ENCODE measurements at regions not wholly inside any gene's neighbourhood (a gene's known extent, or its start where the extent isn't known, plus 50 kb on each side); places are given as distances from the start of the nearest gene placed in this dataset.

- DNase-seq (ENCODE audit: low spot score in 2 of 2) = peak in 1 of 2 donors; percentile 41
- intact Hi-C loops (cut with DNase I; ENCODE audit: low total_unique reads) = no loop called here
- TF ChIP-seq POLR2AphosphoS5 (IDR thresholded peaks at IDR 0.05) = no peak
- TF ChIP-seq POLR2A (IDR thresholded peaks at IDR 0.05) = no peak
- no peak for TF ChIP-seq CTCF (IDR thresholded peaks at IDR 0.05)
- Histone ChIP-seq H3K4me1 (no peaks in the 10 kb centered on the region), H3K9me3 (no peaks in the 10 kb centered on the region), H3K27me3 (peaks cover 0 to 24% of the 10 kb centered on the region in 2 donors), H3K36me3 (no peaks in the 10 kb centered on the region), H3K4me3 (no peak overlapping the region), H3K27ac (no peak overlapping the region)
Observed at GRCh38 chr7:156001496-156002260, 189.4 kb upstream of the SHH start.

GRCh38 chr7:156000601-156001396 is 188.5 kb upstream of the SHH start:
- intact Hi-C loops (cut with DNase I; ENCODE audit: low total_unique reads) = no loop called here
- H3K36me3 ChIP-seq = no peaks in the 10 kb centered on the region
- no peak overlapping the region for H3K27ac ChIP-seq
- no peak overlapping the region for H3K4me3 ChIP-seq
- DNase-seq (ENCODE audit: low spot score in 2 of 2) = peak in 1 of 2 donors; percentile 20
- no peaks in the 10 kb centered on the region for H3K9me3 ChIP-seq
- TF ChIP-seq CTCF (IDR thresholded peaks at IDR 0.05) (no peak), POLR2A (IDR thresholded peaks at IDR 0.05) (no peak), POLR2AphosphoS5 (IDR thresholded peaks at IDR 0.05) (no peak)
- no peaks in the 10 kb centered on the region for H3K4me1 ChIP-seq
- peaks cover 0 to 24% of the 10 kb centered on the region in 2 donors for H3K27me3 ChIP-seq

GRCh38 chr7:155999631-156000489 is 187.6 kb upstream of the SHH start:
- Histone ChIP-seq H3K9me3 (no peaks in the 10 kb centered on the region), H3K27ac (no peak overlapping the region), H3K4me3 (no peak overlapping the region), H3K27me3 (peaks cover 0 to 24% of the 10 kb centered on the region in 2 donors), H3K4me1 (no peaks in the 10 kb centered on the region), H3K36me3 (no peaks in the 10 kb centered on the region)
- intact Hi-C loops (cut with DNase I; ENCODE audit: low total_unique reads) = no loop called here
- TF ChIP-seq POLR2A (IDR thresholded peaks at IDR 0.05) (no peak), CTCF (IDR thresholded peaks at IDR 0.05) (no peak), POLR2AphosphoS5 (IDR thresholded peaks at IDR 0.05) (no peak)
- DNase-seq (ENCODE audit: low spot score in 2 of 2) = peak in 1 of 2 donors; percentile 34

- TF ChIP-seq CTCF (IDR thresholded peaks at IDR 0.05) (no peak), POLR2A (IDR thresholded peaks at IDR 0.05) (no peak)
- DNase-seq (ENCODE audit: low spot score in 2 of 2) = peak in 1 of 2 donors; percentile 49
Observed at GRCh38 chr7:155998766-155999630, 186.7 kb upstream of the SHH start.

More at GRCh38 chr7:155998766-155999630, 186.7 kb upstream of the SHH start:
- Histone ChIP-seq H3K4me3 (no peak overlapping the region), H3K36me3 (no peaks in the 10 kb centered on the region), H3K27me3 (peaks cover 0 to 24% of the 10 kb centered on the region in 2 donors), H3K27ac (no peak overlapping the region), H3K4me1 (no peaks in the 10 kb centered on the region), H3K9me3 (no peaks in the 10 kb centered on the region)
- intact Hi-C loops (cut with DNase I; ENCODE audit: low total_unique reads) = no loop called here

Measured in breast epithelium (tissue), 4 donors.